HUES64 (cell line): ENCODE measurements at regions not wholly inside any gene's neighbourhood (a gene's known extent, or its start where the extent isn't known, plus 50 kb on each side); places are given as distances from the start of the nearest gene placed in this dataset.
"Not testable (repeated sequence)": the region's sequence is repeated elsewhere in the genome, so short reads cannot be mapped to it uniquely, and the experiment has no call there.

Experiments used
- H3K27ac ChIP-seq: 2 replicates; pipeline ENCODE4 v1.7.0; 2013; ENCODE audit warnings: low read depth, low read length, inconsistent platforms
- H3K27me3 ChIP-seq: 2 replicates; pipeline ENCODE4 v1.6.1; 2013; ENCODE audit warnings: mild to moderate bottlenecking, low read length; ENCODE audit not compliant: insufficient read depth
- H3K36me3 ChIP-seq: 2 replicates; pipeline ENCODE4 v1.6.1; 2013; ENCODE audit warnings: mild to moderate bottlenecking, low read length; ENCODE audit not compliant: insufficient read depth
- H3K4me1 ChIP-seq: 2 replicates; pipeline ENCODE4 v1.6.1; 2013; ENCODE audit warnings: mild to moderate bottlenecking, low read length, moderate library complexity; ENCODE audit not compliant: insufficient read depth
- H3K4me3 ChIP-seq: 2 replicates; pipeline ENCODE4 v1.5.1; 2013; ENCODE audit warnings: mild to moderate bottlenecking, low read length, moderate library complexity
- H3K9ac ChIP-seq: 2 replicates; pipeline ENCODE4 v1.6.1; 2013; ENCODE audit warnings: mild to moderate bottlenecking, low read depth, low read length
- H3K9me3 ChIP-seq: 2 replicates; pipeline ENCODE4 v1.6.1; 2013; ENCODE audit warnings: low read depth, low read length; ENCODE audit not compliant: insufficient read depth
- WGBS: fragments of 150-250, 120-280 bp; methylation state at CpG from one replicate; pipeline ENCODE4 v1.1.7; 2013; ENCODE audit warnings: missing lambda C conversion rate; 5-methylcytosine and 5-hydroxymethylcytosine counted together

DNA sequence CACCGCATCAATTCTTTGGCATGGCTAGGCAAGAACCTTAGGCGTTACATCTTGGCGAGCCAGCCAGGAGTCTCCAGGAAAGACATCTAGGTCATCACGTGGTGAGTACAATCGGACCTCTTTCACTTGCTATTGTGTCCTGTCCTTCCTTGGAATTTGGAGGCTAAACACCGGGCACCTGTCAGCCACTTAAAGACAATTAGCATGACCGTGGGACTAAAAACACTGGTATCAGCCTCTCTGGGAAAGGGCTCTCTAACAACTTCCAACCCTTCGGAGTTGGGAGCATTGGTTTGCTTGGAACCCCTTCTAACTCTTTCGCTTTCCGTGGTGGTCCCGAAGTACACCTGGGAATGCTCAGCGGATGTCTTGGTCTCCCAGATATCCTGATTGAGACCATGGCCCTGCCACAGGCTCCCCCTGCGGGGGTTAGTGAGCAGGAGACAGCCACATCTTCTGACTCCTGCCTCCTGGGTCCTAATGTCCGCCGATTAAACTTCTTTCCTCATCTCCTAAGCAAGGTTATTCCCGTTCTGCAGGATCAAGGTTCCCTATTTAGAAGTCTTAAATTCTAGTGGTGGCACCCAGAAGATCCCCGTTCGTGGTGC is 971.7 kb downstream of the FSCB start:
- Histone ChIP-seq H3K36me3 (no peaks in the 10 kb centered on the region), H3K4me1 (no peaks in the 10 kb centered on the region), H3K27me3 (no peaks in the 10 kb centered on the region), H3K9ac (no peak overlapping the region), H3K9me3 (no peaks in the 10 kb centered on the region), H3K27ac (no peak overlapping the region), H3K4me3 (no peak overlapping the region)
- 95% methylated on average over 18 of the region's 18 CpGs for WGBS

DNA sequence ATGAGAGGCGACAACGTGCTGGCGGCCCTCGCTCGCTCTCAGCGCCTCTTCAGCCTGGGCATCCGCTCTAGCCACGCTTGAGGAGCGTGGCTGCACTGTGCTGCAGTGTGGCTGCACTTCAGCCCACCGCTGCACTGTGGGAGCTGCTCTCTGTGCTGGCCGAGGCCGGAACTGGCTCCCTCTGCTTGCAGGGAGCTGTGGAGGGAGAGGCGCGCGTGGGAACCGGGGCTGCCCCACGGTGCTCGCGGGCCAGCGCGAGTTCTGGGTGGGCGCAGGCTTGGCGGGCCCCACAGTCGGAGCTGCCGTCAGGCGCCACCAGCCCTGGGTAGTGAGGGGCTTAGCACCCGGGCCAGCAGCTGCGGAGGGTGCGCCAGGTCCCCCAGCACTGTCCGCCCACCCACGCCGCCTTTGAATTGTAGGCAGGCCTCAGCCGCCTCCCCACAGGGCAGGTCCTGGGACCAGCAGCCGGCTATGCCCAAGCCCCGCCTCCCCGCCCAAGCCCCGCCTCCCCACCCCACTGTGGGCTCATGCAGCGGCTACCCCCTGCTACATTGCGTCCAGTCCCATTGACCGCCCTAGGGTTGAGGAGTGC is 974.2 kb downstream of the FSCB start:
- Histone ChIP-seq H3K9me3 (no peaks in the 10 kb centered on the region), H3K9ac (no peak overlapping the region)
- 95% methylated on average over 40 of the region's 40 CpGs for WGBS

DNA sequence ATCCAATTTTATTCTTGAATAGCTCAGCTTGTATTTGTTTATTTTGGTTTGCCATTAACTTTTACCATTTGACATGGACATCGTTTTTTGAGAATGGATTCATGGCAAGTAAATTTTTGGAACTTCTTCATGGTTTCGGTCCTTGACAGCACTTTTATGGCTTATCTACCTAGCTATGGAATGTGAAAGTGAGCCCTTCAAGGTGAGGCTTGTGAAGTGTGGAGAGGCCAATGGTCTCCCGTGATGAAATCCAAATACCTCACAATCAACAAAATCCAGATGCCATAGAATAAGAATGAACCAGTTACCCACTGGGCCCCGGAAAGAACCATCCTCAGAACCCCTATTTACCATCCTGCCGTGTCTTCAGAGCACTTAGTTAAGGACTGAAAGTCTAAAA is 978.8 kb downstream of the FSCB start:
- Histone ChIP-seq H3K27me3 (no peaks in the 10 kb centered on the region), H3K36me3 (no peaks in the 10 kb centered on the region), H3K4me1 (no peaks in the 10 kb centered on the region), H3K4me3 (no peak overlapping the region), H3K9me3 (no peaks in the 10 kb centered on the region), H3K9ac (no peak overlapping the region), H3K27ac (no peak overlapping the region)
- WGBS = 88% methylated on average over 4 of the region's 5 CpGs

More for the DNA sequence above, 974.2 kb downstream of the FSCB start:
- no peaks in the 10 kb centered on the region for H3K27me3 ChIP-seq
- H3K4me3 ChIP-seq = no peak overlapping the region
- H3K36me3 ChIP-seq = no peaks in the 10 kb centered on the region
- no peaks in the 10 kb centered on the region for H3K4me1 ChIP-seq
- no peak overlapping the region for H3K27ac ChIP-seq

DNA sequence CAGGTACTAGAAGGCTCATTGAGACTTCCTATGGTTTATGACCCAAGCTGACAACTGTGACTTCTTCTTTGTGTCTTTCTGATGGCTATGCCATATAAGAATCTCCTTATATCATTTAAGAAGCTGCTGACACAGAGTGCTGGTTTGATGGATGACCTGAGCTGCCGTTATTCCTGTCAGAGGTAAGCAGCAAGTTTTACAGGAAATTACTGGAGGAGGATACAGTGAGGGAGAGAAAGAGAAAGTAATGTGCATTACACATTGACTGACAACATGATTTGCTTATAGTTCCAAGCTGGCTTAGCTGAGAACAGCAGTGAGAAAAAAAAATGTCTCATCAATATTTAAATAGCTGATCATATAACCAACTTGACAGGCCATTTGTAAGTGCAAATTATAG is 981.4 kb downstream of the FSCB start:
- H3K27ac ChIP-seq = no peak overlapping the region
- no peak overlapping the region for H3K4me3 ChIP-seq

DNA sequence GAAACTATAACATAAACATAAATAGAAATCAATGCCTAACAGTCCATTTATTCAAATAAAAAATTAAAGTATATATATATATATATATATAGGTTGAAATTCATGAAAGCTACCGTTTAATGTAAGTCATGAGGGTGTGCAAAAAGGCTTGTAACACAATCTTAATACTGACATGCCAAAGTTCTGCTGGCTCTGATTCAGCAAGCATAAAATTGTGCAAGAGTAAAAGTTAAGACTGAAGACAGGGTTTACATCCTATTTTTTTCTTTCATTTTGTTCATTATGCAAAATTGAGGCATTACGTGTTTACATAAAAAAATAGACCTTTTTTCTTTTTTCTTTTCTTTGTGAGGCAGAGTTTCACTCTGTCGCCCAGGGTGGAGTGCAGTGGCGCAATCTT is 984.2 kb downstream of the FSCB start:
- 94% methylated on average over 4 of the region's 4 CpGs for WGBS
- no peaks in the 10 kb centered on the region for H3K9me3 ChIP-seq
- no peak overlapping the region for H3K27ac ChIP-seq
- no peaks in the 10 kb centered on the region for H3K4me1 ChIP-seq
- no peaks in the 10 kb centered on the region for H3K36me3 ChIP-seq
- H3K4me3 ChIP-seq = no peak overlapping the region
- H3K27me3 ChIP-seq = no peaks in the 10 kb centered on the region
- no peak overlapping the region for H3K9ac ChIP-seq

More for the DNA sequence above, 981.4 kb downstream of the FSCB start:
- H3K27me3 ChIP-seq = no peaks in the 10 kb centered on the region
- H3K4me1 ChIP-seq = no peaks in the 10 kb centered on the region
- H3K9ac ChIP-seq = no peak overlapping the region
- WGBS = 84% methylated on average over 1 of the region's 1 CpG
- H3K36me3 ChIP-seq = no peaks in the 10 kb centered on the region
- no peaks in the 10 kb centered on the region for H3K9me3 ChIP-seq

DNA sequence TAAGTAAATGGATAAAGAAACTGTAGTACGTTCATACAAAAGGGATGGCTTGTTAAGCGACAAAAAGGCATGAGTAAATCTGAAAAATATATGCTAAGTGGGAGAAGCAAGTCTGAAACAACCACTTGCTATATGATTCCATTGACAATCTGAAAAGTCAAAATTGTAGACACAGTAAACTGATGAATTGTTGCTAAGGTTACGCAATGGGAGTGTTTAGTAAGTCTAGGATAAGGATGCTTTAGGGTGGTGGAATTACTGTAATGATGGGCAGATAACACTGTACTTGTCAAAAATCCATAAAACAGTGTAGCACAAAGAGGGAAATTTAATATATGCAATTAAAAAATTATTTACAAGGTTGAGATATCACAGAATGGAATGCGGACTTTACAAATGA is 984.9 kb downstream of the FSCB start:
- Histone ChIP-seq H3K4me3 (no peak overlapping the region), H3K9ac (no peak overlapping the region)
- 97% methylated on average over 3 of the region's 4 CpGs for WGBS

DNA sequence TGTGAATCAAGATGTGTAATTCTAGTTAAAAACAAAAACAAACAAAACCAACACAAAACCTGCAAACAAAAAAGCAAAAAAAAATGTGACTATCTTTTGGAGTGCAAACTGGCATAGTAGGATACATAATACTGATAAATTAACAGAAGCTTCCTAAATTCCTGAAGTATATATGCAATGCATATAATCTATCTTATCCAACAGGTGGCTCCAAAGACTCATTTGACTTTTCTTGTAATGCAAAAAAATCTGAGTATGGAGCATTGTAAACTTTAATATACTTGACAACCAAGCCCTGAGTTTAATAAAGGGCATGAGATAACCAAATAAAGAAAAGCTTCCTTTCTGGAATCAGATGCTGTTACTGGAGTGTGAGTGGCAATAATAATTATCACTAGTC is 1003.6 kb downstream of the FSCB start:
- no peak overlapping the region for H3K4me3 ChIP-seq
- H3K27me3 ChIP-seq = no peaks in the 10 kb centered on the region
- no peak overlapping the region for H3K27ac ChIP-seq
- H3K36me3 ChIP-seq = no peaks in the 10 kb centered on the region
- H3K9me3 ChIP-seq = no peaks in the 10 kb centered on the region
- peaks cover 3% of the 10 kb centered on the region; the same call in 1 of the 2 replicates for H3K4me1 ChIP-seq
- H3K9ac ChIP-seq = no peak overlapping the region

More for the DNA sequence above, 984.9 kb downstream of the FSCB start:
- Histone ChIP-seq H3K27ac (no peak overlapping the region), H3K36me3 (no peaks in the 10 kb centered on the region), H3K27me3 (no peaks in the 10 kb centered on the region), H3K9me3 (no peaks in the 10 kb centered on the region), H3K4me1 (no peaks in the 10 kb centered on the region)

DNA sequence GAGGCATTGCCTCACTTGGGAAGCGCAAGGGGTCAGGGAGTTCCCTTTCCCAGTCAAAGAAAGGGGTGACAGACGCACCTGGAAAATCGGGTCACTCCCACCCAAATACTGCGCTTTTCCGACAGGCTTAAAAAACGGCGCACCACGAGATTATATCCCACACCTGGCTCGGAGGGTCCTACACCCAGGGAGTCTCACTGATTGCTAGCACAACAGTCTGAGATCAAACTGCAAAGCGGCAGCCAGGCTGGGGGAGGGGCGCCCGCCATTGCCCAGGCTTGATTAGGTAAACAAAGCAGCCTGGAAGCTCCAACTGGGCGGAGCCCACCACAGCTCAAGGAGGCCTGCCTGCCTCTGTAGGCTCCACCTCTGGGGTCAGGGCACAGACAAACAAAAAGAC is 1014.7 kb downstream of the FSCB start:
- H3K36me3 ChIP-seq = not testable (repeated sequence)
- WGBS = 87% methylated on average over 11 of the region's 13 CpGs

DNA sequence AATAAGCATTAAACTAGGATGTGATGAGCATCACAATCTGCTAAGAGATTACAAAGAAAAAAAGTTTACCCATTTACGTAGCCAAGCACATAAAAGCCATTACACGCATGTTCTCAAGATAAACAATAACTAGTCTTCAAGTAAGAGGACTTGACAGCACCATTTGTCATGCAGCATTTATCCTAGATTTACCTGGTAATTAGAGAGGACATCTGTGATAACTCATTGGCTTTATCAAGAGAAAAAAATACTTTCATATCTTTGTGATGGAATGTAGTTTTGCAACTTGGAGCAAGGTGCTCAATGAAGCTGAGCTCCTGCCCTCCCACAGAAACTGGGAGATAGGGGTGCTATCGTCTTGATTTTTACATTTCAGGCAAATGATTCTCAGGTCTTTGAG is 1023.7 kb downstream of the FSCB start:
- 86% methylated on average over 3 of the region's 3 CpGs for WGBS
- Histone ChIP-seq H3K9me3 (no peaks in the 10 kb centered on the region), H3K36me3 (no peaks in the 10 kb centered on the region), H3K9ac (no peak overlapping the region), H3K4me1 (peaks cover 8% of the 10 kb centered on the region; the same call in 1 of the 2 replicates), H3K4me3 (no peak overlapping the region), H3K27me3 (no peaks in the 10 kb centered on the region), H3K27ac (no peak overlapping the region)

More for the DNA sequence above, 1014.7 kb downstream of the FSCB start:
- not testable (repeated sequence) for H3K9ac ChIP-seq, H3K4me3 ChIP-seq, H3K4me1 ChIP-seq, H3K27ac ChIP-seq, H3K27me3 ChIP-seq, H3K9me3 ChIP-seq

DNA sequence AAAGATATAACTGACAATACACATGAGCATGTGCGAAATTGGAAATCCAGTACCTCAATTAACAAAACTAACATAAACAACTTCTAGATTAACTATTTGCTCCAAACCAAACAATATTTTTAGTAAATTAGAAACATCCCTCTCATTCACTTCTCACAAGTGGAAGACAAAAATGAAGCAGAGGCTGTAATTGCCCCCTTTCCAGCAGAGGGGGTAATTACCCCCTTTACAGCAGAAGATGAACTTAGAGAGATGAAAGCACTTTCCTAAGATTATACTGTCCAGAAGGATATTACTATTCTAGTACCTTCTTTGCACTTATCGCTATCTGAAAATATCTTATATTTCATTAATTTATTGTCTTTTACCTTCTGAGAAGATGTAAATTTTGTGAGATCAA is 1025.2 kb downstream of the FSCB start:
- Histone ChIP-seq H3K9ac (no peak overlapping the region), H3K27me3 (no peaks in the 10 kb centered on the region), H3K27ac (no peak overlapping the region), H3K9me3 (no peaks in the 10 kb centered on the region), H3K4me3 (no peak overlapping the region), H3K4me1 (peaks cover 8% of the 10 kb centered on the region; the same call in 1 of the 2 replicates), H3K36me3 (no peaks in the 10 kb centered on the region)
- WGBS = 91% methylated on average over 1 of the region's 2 CpGs

DNA sequence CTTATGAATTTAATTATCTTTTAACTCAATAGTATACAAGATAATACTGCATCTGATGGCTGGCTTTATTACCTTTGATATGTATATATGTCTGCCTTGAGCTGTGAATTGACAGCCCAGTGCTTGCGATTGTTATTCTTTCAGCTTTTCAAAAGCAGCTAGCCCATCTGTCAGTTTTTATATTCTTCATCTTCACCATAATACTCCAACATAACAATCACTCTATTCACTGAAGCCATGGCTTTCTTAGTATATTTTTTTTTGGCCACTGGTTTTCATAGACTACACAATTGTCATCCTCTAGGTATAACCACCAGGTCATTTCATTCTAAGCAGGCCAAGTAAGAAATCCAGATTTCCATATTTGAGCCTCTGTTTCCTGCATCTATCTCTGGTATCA is 1026.1 kb downstream of the FSCB start:
- 94% methylated on average over 1 of the region's 1 CpG for WGBS
- Histone ChIP-seq H3K36me3 (no peaks in the 10 kb centered on the region), H3K9me3 (no peaks in the 10 kb centered on the region), H3K4me1 (peaks cover 8% of the 10 kb centered on the region; the same call in 1 of the 2 replicates), H3K27ac (no peak overlapping the region), H3K4me3 (no peak overlapping the region), H3K9ac (no peak overlapping the region), H3K27me3 (no peaks in the 10 kb centered on the region)
